Mesenchymal stem cell (in vitro differentiated cells and primary cell): ENCODE measurements at regions not wholly inside any gene's neighbourhood (a gene's known extent, or its start where the extent isn't known, plus 50 kb on each side); places are given as distances from the start of the nearest gene placed in this dataset.
A peak's percentile ranks its signal among the peaks of the same experiment; 100 is the strongest.

Experiments
- DNase-seq: peaks from one replicate; pipeline ENCODE4 v3.0.0-alpha.2; 2013
- H2AFZ ChIP-seq: one replicate; pipeline ENCODE4 v1.6.1; 2013; ENCODE audit warnings: low read depth, mild to moderate bottlenecking, control low read depth, inconsistent platforms, low read length, moderate library complexity
- H2AK5ac ChIP-seq: 2 replicates; pipeline ENCODE4 v1.6.1; 2013; ENCODE audit warnings: low read length, moderate library complexity, mild to moderate bottlenecking, inconsistent platforms; ENCODE audit not compliant: severe bottlenecking
- H2BK120ac ChIP-seq: one replicate; pipeline ENCODE4 v1.6.1; 2013; ENCODE audit warnings: low read depth, mild to moderate bottlenecking, inconsistent platforms, low read length, moderate library complexity
- H2BK12ac ChIP-seq, 2 experiments: one replicate each; pipeline ENCODE4 v1.6.1; 2013; ENCODE audit warnings: inconsistent platforms in 2 of 2, low read length in 2 of 2, mild to moderate bottlenecking in 2 of 2, moderate library complexity in 2 of 2, control low read depth in 1 of 2
- H2BK15ac ChIP-seq: one replicate; pipeline ENCODE4 v1.6.1; 2013; ENCODE audit warnings: mild to moderate bottlenecking, low read depth, inconsistent platforms; ENCODE audit not compliant: poor library complexity, severe bottlenecking
- H2BK5ac ChIP-seq: 2 replicates; pipeline ENCODE4 v1.6.1; 2013; ENCODE audit warnings: low read depth, mild to moderate bottlenecking, low read length, control low read depth, inconsistent platforms; ENCODE audit not compliant: poor library complexity, severe bottlenecking
- H3K14ac ChIP-seq, 2 experiments: one replicate each; pipeline ENCODE4 v1.6.1; 2013; ENCODE audit warnings: inconsistent platforms in 2 of 2, low read length in 2 of 2, control low read depth in 1 of 2, mild to moderate bottlenecking in 1 of 2, moderate library complexity in 1 of 2
- H3K18ac ChIP-seq, 2 experiments: one replicate each; pipeline ENCODE4 v1.6.1; 2013; ENCODE audit warnings: inconsistent platforms in 2 of 2, low read length in 2 of 2, control low read depth in 1 of 2, low read depth in 1 of 2, mild to moderate bottlenecking in 1 of 2
- H3K23ac ChIP-seq, 2 experiments: one replicate each; pipeline ENCODE4 v1.6.1; 2013; ENCODE audit warnings: inconsistent platforms in 2 of 2, low read length in 2 of 2, mild to moderate bottlenecking in 2 of 2, moderate library complexity in 2 of 2, control low read depth in 1 of 2
- H3K27ac ChIP-seq: 2 replicates; pipeline ENCODE4 v1.5.1; 2013; ENCODE audit warnings: mild to moderate bottlenecking, moderate library complexity, low read length, control low read depth, inconsistent platforms; ENCODE audit not compliant: poor library complexity, severe bottlenecking
- H3K27me3 ChIP-seq, 2 experiments: 2 replicates each; pipeline versions ENCODE4 v1.6.1 to v1.7.0; 2013; ENCODE audit warnings: low read length in 2 of 2, mild to moderate bottlenecking in 2 of 2, moderate library complexity in 2 of 2, control low read depth in 1 of 2, inconsistent platforms in 1 of 2; ENCODE audit not compliant: control insufficient read depth in 1 of 2, insufficient read depth in 1 of 2
- H3K36me3 ChIP-seq, 2 experiments: 2 replicates each; pipeline versions ENCODE4 v1.6.1 to v1.7.0; 2013; ENCODE audit warnings: low read length in 2 of 2, control low read depth in 1 of 2, inconsistent platforms in 1 of 2, low read depth in 1 of 2, mild to moderate bottlenecking in 1 of 2; ENCODE audit not compliant: insufficient read depth in 2 of 2, control insufficient read depth in 1 of 2
- H3K4ac ChIP-seq, 2 experiments: one replicate each; pipeline ENCODE4 v1.6.1; 2013; ENCODE audit warnings: inconsistent platforms in 2 of 2, low read length in 2 of 2, mild to moderate bottlenecking in 2 of 2, moderate library complexity in 2 of 2, control low read depth in 1 of 2, low read depth in 1 of 2
- H3K4me1 ChIP-seq: 2 replicates; pipeline ENCODE4 v1.6.1; 2013; ENCODE audit warnings: low read depth, low read length, control low read depth; ENCODE audit not compliant: control insufficient read depth, insufficient read depth
- H3K4me2 ChIP-seq: 2 replicates; pipeline ENCODE4 v1.6.1; 2013; ENCODE audit warnings: low read length, mild to moderate bottlenecking, inconsistent platforms; ENCODE audit not compliant: poor library complexity, severe bottlenecking
- H3K4me3 ChIP-seq, 2 experiments: 2 replicates each; pipeline versions ENCODE4 v1.5.1 to v1.7.0; 2013; ENCODE audit warnings: low read length in 2 of 2, mild to moderate bottlenecking in 2 of 2, control low read depth in 1 of 2, low read depth in 1 of 2; ENCODE audit not compliant: insufficient read depth in 1 of 2
- H3K79me1 ChIP-seq: replicated peaks from 2 replicates; pipeline ENCODE4 v1.6.1; 2013; ENCODE audit warnings: mild to moderate bottlenecking, control low read depth, low read length, inconsistent platforms; ENCODE audit not compliant: poor library complexity, severe bottlenecking
- H3K9ac ChIP-seq: 2 replicates; pipeline ENCODE4 v1.7.0; 2013; ENCODE audit warnings: mild to moderate bottlenecking, low read length, moderate library complexity
- H3K9me3 ChIP-seq: 2 replicates; pipeline ENCODE4 v1.7.0; 2013; ENCODE audit warnings: mild to moderate bottlenecking, low read length; ENCODE audit not compliant: control insufficient read depth
- H4K8ac ChIP-seq: one replicate; pipeline ENCODE4 v1.6.1; 2013; ENCODE audit warnings: inconsistent platforms, mild to moderate bottlenecking, low read length, moderate library complexity
- H4K91ac ChIP-seq: one replicate; pipeline ENCODE4 v1.6.1; 2013; ENCODE audit warnings: mild to moderate bottlenecking, low read length, inconsistent platforms
- WGBS: methylation state at CpG from one replicate; pipeline ENCODE4 v1.1.7; 2013; ENCODE audit warnings: mixed read lengths; 5-methylcytosine and 5-hydroxymethylcytosine counted together

- no peak overlapping the region for H2AK5ac ChIP-seq
- H3K4me2 ChIP-seq: no peak overlapping the region
- H2BK15ac ChIP-seq: no peak overlapping the region
- no peak overlapping the region for H3K9ac ChIP-seq
- H3K4me1 ChIP-seq: no peaks in the 10 kb centered on the region
- peak overlapping the region in 1 of 2 experiments; percentile 24 for H3K23ac ChIP-seq
- H3K36me3 ChIP-seq: no peaks in the 10 kb centered on the region
- no peak overlapping the region for H2BK5ac ChIP-seq
- H3K27me3 ChIP-seq: no peaks in the 10 kb centered on the region
- H3K14ac ChIP-seq: no peak overlapping the region
- no peak overlapping the region for H4K91ac ChIP-seq
- H3K79me1 ChIP-seq: no peaks in the 10 kb centered on the region
- no peak overlapping the region for H4K8ac ChIP-seq
- no peak overlapping the region for H3K4ac ChIP-seq
- no peak for DNase-seq
- WGBS: 8% methylated on average over 1 of the region's 2 CpGs
- H2AFZ ChIP-seq: no peak overlapping the region
- H3K18ac ChIP-seq: no peak overlapping the region
- peaks cover 3% of the 10 kb centered on the region for H3K9me3 ChIP-seq
- H3K4me3 ChIP-seq: no peak overlapping the region
- no peak overlapping the region for H3K27ac ChIP-seq
- no peak overlapping the region for H2BK12ac ChIP-seq
- no peak overlapping the region for H2BK120ac ChIP-seq
These were observed 737.1 kb upstream of the SLC10A2 start for GRCh38 chr13:103803349-103803748.

DNA sequence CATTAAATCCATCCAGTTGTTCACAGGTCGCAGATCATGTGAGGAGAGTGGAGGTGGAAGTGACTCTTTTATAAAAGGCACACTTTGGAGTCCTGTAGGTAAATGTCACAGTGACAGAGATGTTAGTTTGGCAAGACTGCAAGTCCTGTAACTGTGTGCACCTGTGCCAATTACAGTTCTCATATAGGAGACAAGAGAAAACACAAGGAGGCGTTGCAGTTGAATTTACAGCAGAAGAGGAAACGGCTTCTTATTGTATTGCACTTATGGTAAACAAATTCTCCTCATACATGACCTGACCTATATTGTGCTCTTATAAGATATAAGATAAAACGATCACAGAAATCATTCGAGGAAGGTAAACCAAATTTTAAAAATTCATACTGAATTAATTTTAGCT lies 732.8 kb upstream of the SLC10A2 start:
- no peaks in the 10 kb centered on the region for H3K27me3 ChIP-seq
- H3K27ac ChIP-seq: no peak overlapping the region
- H2BK5ac ChIP-seq: no peak overlapping the region
- no peak overlapping the region for H2AK5ac ChIP-seq
- WGBS: 57% methylated on average over 1 of the region's 5 CpGs
- H4K8ac ChIP-seq: no peak overlapping the region
- no peak overlapping the region for H4K91ac ChIP-seq
- H3K4me1 ChIP-seq: no peaks in the 10 kb centered on the region
- no peak overlapping the region for H2BK15ac ChIP-seq
- H3K23ac ChIP-seq: no peak overlapping the region
- no peak overlapping the region for H3K4me3 ChIP-seq
- H2AFZ ChIP-seq: no peak overlapping the region
- H3K36me3 ChIP-seq: no peaks in the 10 kb centered on the region
- no peak for DNase-seq
- H3K79me1 ChIP-seq: no peaks in the 10 kb centered on the region
- no peak overlapping the region for H2BK12ac ChIP-seq
- H2BK120ac ChIP-seq: no peak overlapping the region
- no peak overlapping the region for H3K4me2 ChIP-seq
- no peak overlapping the region for H3K4ac ChIP-seq
- H3K14ac ChIP-seq: no peak overlapping the region
- no peak overlapping the region for H3K9ac ChIP-seq
- no peaks in the 10 kb centered on the region for H3K9me3 ChIP-seq
- H3K18ac ChIP-seq: no peak overlapping the region

GRCh38 chr13:103795892-103796478 lies 729.8 kb upstream of the SLC10A2 start:
- Histone ChIP-seq H3K4me3 (no peak overlapping the region), H2AK5ac (no peak overlapping the region), H3K9ac (no peak overlapping the region), H2BK5ac (no peak overlapping the region), H3K36me3 (no peaks in the 10 kb centered on the region), H3K18ac (no peak overlapping the region), H3K14ac (no peak overlapping the region), H4K91ac (no peak overlapping the region), H2BK120ac (no peak overlapping the region), H3K79me1 (no peaks in the 10 kb centered on the region), H3K27ac (no peak overlapping the region), H4K8ac (no peak overlapping the region), H3K27me3 (no peaks in the 10 kb centered on the region), H2BK15ac (no peak overlapping the region), H3K4me1 (no peaks in the 10 kb centered on the region), H3K9me3 (peaks cover 3% of the 10 kb centered on the region), H3K4me2 (no peak overlapping the region), H3K4ac (no peak overlapping the region), H2BK12ac (no peak overlapping the region), H2AFZ (no peak overlapping the region), H3K23ac (no peak overlapping the region)
- no peak for DNase-seq
- WGBS: 84% methylated on average over 3 of the region's 3 CpGs

GRCh38 chr13:103794526-103794925 lies 728.3 kb upstream of the SLC10A2 start:
- H4K8ac ChIP-seq: no peak overlapping the region
- no peak overlapping the region for H2BK15ac ChIP-seq
- no peak overlapping the region for H2BK120ac ChIP-seq
- H3K9ac ChIP-seq: no peak overlapping the region
- H3K79me1 ChIP-seq: no peaks in the 10 kb centered on the region
- H3K4me2 ChIP-seq: no peak overlapping the region
- H3K23ac ChIP-seq: no peak overlapping the region
- no peak overlapping the region for H2BK5ac ChIP-seq
- no peaks in the 10 kb centered on the region for H3K4me1 ChIP-seq
- H3K14ac ChIP-seq: peak overlapping the region in 1 of 2 experiments; percentile 70
- H3K36me3 ChIP-seq: no peaks in the 10 kb centered on the region
- H2BK12ac ChIP-seq: no peak overlapping the region
- no peak for DNase-seq
- peaks cover 3% of the 10 kb centered on the region for H3K9me3 ChIP-seq
- no peak overlapping the region for H2AFZ ChIP-seq
- no peaks in the 10 kb centered on the region for H3K27me3 ChIP-seq
- 88% methylated on average over 1 of the region's 2 CpGs for WGBS
- no peak overlapping the region for H3K4me3 ChIP-seq
- no peak overlapping the region for H3K4ac ChIP-seq
- no peak overlapping the region for H3K27ac ChIP-seq
- no peak overlapping the region for H2AK5ac ChIP-seq
- no peak overlapping the region for H3K18ac ChIP-seq
- H4K91ac ChIP-seq: no peak overlapping the region
